ENCODE measurements at regions not wholly inside any gene's neighbourhood (a gene's known extent, or its start where the extent isn't known, plus 50 kb on each side); places are given as distances from the start of the nearest gene placed in this dataset.

GRCh38 chr7:25060487-25061055, 64.5 kb downstream of the CYCS start:
- TF ChIP-seq, protein P1, sequence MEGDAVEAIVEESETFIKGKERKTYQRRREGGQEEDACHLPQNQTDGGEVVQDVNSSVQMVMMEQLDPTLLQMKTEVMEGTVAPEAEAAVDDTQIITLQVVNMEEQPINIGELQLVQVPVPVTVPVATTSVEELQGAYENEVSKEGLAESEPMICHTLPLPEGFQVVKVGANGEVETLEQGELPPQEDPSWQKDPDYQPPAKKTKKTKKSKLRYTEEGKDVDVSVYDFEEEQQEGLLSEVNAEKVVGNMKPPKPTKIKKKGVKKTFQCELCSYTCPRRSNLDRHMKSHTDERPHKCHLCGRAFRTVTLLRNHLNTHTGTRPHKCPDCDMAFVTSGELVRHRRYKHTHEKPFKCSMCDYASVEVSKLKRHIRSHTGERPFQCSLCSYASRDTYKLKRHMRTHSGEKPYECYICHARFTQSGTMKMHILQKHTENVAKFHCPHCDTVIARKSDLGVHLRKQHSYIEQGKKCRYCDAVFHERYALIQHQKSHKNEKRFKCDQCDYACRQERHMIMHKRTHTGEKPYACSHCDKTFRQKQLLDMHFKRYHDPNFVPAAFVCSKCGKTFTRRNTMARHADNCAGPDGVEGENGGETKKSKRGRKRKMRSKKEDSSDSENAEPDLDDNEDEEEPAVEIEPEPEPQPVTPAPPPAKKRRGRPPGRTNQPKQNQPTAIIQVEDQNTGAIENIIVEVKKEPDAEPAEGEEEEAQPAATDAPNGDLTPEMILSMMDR (IDR thresholded peaks at IDR 0.05), result no peak
- TF ChIP-seq POLR2A (IDR thresholded peaks at IDR 0.05), result no peak

All from testis (tissue), 2 donors.